ENCODE measurements at regions not wholly inside any gene's neighbourhood (a gene's known extent, or its start where the extent isn't known, plus 50 kb on each side); places are given as distances from the start of the nearest gene placed in this dataset.

GRCh38 chr9:74117151-74117550 is 380.0 kb upstream of the RORB start:
- DNase-seq (ENCODE audit: extremely low spot score, unreplicated experiment), result no peak
- Mint-ChIP-seq H3K4me3 (no peak overlapping the region), H3K27me3 (no peaks in the 10 kb centered on the region), H3K27ac (no peak overlapping the region), H3K36me3 (no peaks in the 10 kb centered on the region), H3K4me1 (ENCODE audit: unreplicated experiment) (no peaks in the 10 kb centered on the region), H3K9me3 (no peaks in the 10 kb centered on the region)
- TF ChIP-seq CTCF (conservative IDR thresholded peaks at IDR 0.05), result no peak

GRCh38 chr9:74117731-74118130 is 379.4 kb upstream of the RORB start:
- Mint-ChIP-seq H3K4me3 (no peak overlapping the region), H3K27me3 (no peaks in the 10 kb centered on the region), H3K27ac (no peak overlapping the region), H3K4me1 (ENCODE audit: unreplicated experiment) (no peaks in the 10 kb centered on the region), H3K9me3 (no peaks in the 10 kb centered on the region), H3K36me3 (no peaks in the 10 kb centered on the region)
- no peak for DNase-seq (ENCODE audit: extremely low spot score, unreplicated experiment)
- no peak for TF ChIP-seq CTCF (conservative IDR thresholded peaks at IDR 0.05)

- no peaks in the 10 kb centered on the region for H3K9me3 Mint-ChIP-seq
- DNase-seq (ENCODE audit: extremely low spot score, unreplicated experiment), result no peak
- H3K27me3 Mint-ChIP-seq, result no peaks in the 10 kb centered on the region
- no peaks in the 10 kb centered on the region for H3K36me3 Mint-ChIP-seq
- no peak overlapping the region for H3K4me3 Mint-ChIP-seq
- H3K27ac Mint-ChIP-seq, result no peak overlapping the region
- TF ChIP-seq CTCF (conservative IDR thresholded peaks at IDR 0.05), result no peak
- H3K4me1 Mint-ChIP-seq (ENCODE audit: unreplicated experiment), result no peaks in the 10 kb centered on the region
These were observed 377.1 kb upstream of the RORB start for GRCh38 chr9:74120061-74120460.

GRCh38 chr9:74120470-74120869 is 376.7 kb upstream of the RORB start:
- H3K36me3 Mint-ChIP-seq, result no peaks in the 10 kb centered on the region
- H3K4me3 Mint-ChIP-seq, result no peak overlapping the region
- no peak overlapping the region for H3K27ac Mint-ChIP-seq
- no peak for TF ChIP-seq CTCF (conservative IDR thresholded peaks at IDR 0.05)
- H3K4me1 Mint-ChIP-seq (ENCODE audit: unreplicated experiment), result no peaks in the 10 kb centered on the region
- H3K27me3 Mint-ChIP-seq, result peaks cover 4% of the 10 kb centered on the region
- no peaks in the 10 kb centered on the region for H3K9me3 Mint-ChIP-seq
- no peak for DNase-seq (ENCODE audit: extremely low spot score, unreplicated experiment)

- Mint-ChIP-seq H3K27ac (no peak overlapping the region), H3K27me3 (peaks cover 10% of the 10 kb centered on the region), H3K36me3 (no peaks in the 10 kb centered on the region), H3K4me1 (ENCODE audit: unreplicated experiment) (no peaks in the 10 kb centered on the region), H3K9me3 (no peaks in the 10 kb centered on the region), H3K4me3 (no peak overlapping the region)
- DNase-seq (ENCODE audit: extremely low spot score, unreplicated experiment), result no peak
- no peak for TF ChIP-seq CTCF (conservative IDR thresholded peaks at IDR 0.05)
These were observed 374.9 kb upstream of the RORB start for GRCh38 chr9:74122216-74122615.

- Mint-ChIP-seq H3K4me3 (no peak overlapping the region), H3K36me3 (no peaks in the 10 kb centered on the region), H3K27ac (no peak overlapping the region), H3K4me1 (ENCODE audit: unreplicated experiment) (no peaks in the 10 kb centered on the region), H3K27me3 (peaks cover 10% of the 10 kb centered on the region), H3K9me3 (no peaks in the 10 kb centered on the region)
- no peak for TF ChIP-seq CTCF (conservative IDR thresholded peaks at IDR 0.05)
- DNase-seq (ENCODE audit: extremely low spot score, unreplicated experiment), result no peak
These were observed 374.5 kb upstream of the RORB start for GRCh38 chr9:74122661-74123060.

Measured in type B pancreatic cell (in vitro differentiated cells).